Ovary (tissue), 7 donors: ENCODE measurements at regions not wholly inside any gene's neighbourhood (a gene's known extent, or its start where the extent isn't known, plus 50 kb on each side); places are given as distances from the start of the nearest gene placed in this dataset.

Experiments used
- DNase-seq, 5 donors: peaks; one replicate each; pipeline ENCODE4 v3.0.0-alpha.2; 2019 to 2020
- H3K27ac ChIP-seq, 2 donors: fragments of 200-600 bp; one replicate each; pipeline versions ENCODE4 v1.5.1 to v1.8.0; 2019 to 2022
- H3K27me3 ChIP-seq: fragments of 200-600 bp; one replicate; pipeline ENCODE4 v1.8.0; 2022
- H3K36me3 ChIP-seq: fragments of 200-600 bp; sonication (generic); one replicate; pipeline ENCODE4 v1.5.1; 2019
- H3K4me1 ChIP-seq: one replicate; pipeline ENCODE4 v1.8.1; 2013; ENCODE audit warnings: mild to moderate bottlenecking, moderate library complexity; ENCODE audit not compliant: insufficient read depth
- H3K4me3 ChIP-seq: fragments of 200-600 bp; sonication (generic); one replicate; pipeline ENCODE4 v1.5.1; 2017
- H3K9me3 ChIP-seq, 2 donors: fragments of 200-600 bp in 1 of 2; sonication (generic) in 1 of 2; one replicate each; pipeline versions ENCODE4 v1.5.1 to v1.8.1; 2013 to 2019; ENCODE audit warnings: mild to moderate bottlenecking in 1 of 2, moderate library complexity in 1 of 2
- CTCF ChIP-seq, 3 donors: fragments of 450-650 bp in 2 of 3; fragments of 200-600 bp in 1 of 3; IDR thresholded peaks; one replicate each; pipeline versions ENCODE4 v1.5.1 to v1.8.0; 2016 to 2022; ENCODE audit warnings: antibody characterized with exemption in 3 of 3, mild to moderate bottlenecking in 1 of 3
- EP300 ChIP-seq: sonication (generic); formaldehyde crosslinking; IDR thresholded peaks from one replicate; pipeline ENCODE4 v1.6.1; 2017; ENCODE audit warnings: antibody characterized with exemption
- POLR2A ChIP-seq: fragments of 450-650 bp; IDR thresholded peaks from one replicate; pipeline ENCODE4 v1.6.1; 2017; ENCODE audit warnings: antibody characterized with exemption, mild to moderate bottlenecking, moderate library complexity
- WGBS, 3 donors: extraction: QIAGEN DNeasy Blood & Tissue Kit in 1 of 3; methylation state at CpG; one replicate each; pipeline versions ENCODE4 v1.1.5 to v1.1.7; 2013 to 2017; 5-methylcytosine and 5-hydroxymethylcytosine counted together
- intact Hi-C, 4 donors: fragments of 100-400 bp; cut with DNase I; formaldehyde crosslinking; loops; one replicate each; pipeline versions ENCODE4 v1.11.0 to v1.15.1; 2022 to 2023
- donor health status: DM: no; HTN: no; CAD: no; lungs with moderate emphysema.
- donor health status: DM: no; HTN: no; CAD: no.
- donor health status: Bipolar disorder and iron deficiency.
- donor health status: DM: no; HTN: no; CAD: no.
- donor health status: DM: yes; HTN: yes; CAD: no.

- DNase-seq = no peak
- no peak for TF ChIP-seq EP300
- no peak for TF ChIP-seq CTCF (IDR thresholded peaks at IDR 0.05)
- no peak for TF ChIP-seq POLR2A
- WGBS, 3 donors = 25 to 35% (median 33%) methylated on average over 5 of the region's 5 CpGs
- Histone ChIP-seq H3K27ac (no peak overlapping the region), H3K27me3 (no peaks in the 10 kb centered on the region), H3K36me3 (no peaks in the 10 kb centered on the region), H3K4me3 (no peak overlapping the region), H3K4me1 (no peaks in the 10 kb centered on the region), H3K9me3 (no peaks in the 10 kb centered on the region)
- intact Hi-C loops = no loop called here
Measured at GRCh38 chr4:33072298-33073089, 2352.3 kb downstream of the PCDH7 start.

GRCh38 chr4:33073811-33074210, 2353.6 kb downstream of the PCDH7 start:
- Histone ChIP-seq H3K9me3 (no peaks in the 10 kb centered on the region), H3K4me1 (no peaks in the 10 kb centered on the region), H3K27ac (no peak overlapping the region), H3K27me3 (no peaks in the 10 kb centered on the region), H3K36me3 (no peaks in the 10 kb centered on the region), H3K4me3 (no peak overlapping the region)
- intact Hi-C loops = no loop called here
- TF ChIP-seq CTCF (IDR thresholded peaks at IDR 0.05) (no peak), EP300 (no peak), POLR2A (no peak)
- 28 to 45% (median 28%) methylated on average over 1 of the region's 1 CpG for WGBS, 3 donors
- DNase-seq = no peak

- no peak for TF ChIP-seq EP300
- no peak for TF ChIP-seq CTCF (IDR thresholded peaks at IDR 0.05)
- no peak for TF ChIP-seq POLR2A
- Histone ChIP-seq H3K27me3 (no peaks in the 10 kb centered on the region), H3K4me1 (no peaks in the 10 kb centered on the region), H3K27ac (no peak overlapping the region), H3K4me3 (no peak overlapping the region), H3K9me3 (no peaks in the 10 kb centered on the region), H3K36me3 (no peaks in the 10 kb centered on the region)
- intact Hi-C loops = no loop called here
- WGBS, 3 donors = 91 to 97% (median 95%) methylated on average over 2 of the region's 2 CpGs
- DNase-seq = no peak
Measured at GRCh38 chr4:33078145-33078544, 2358.0 kb downstream of the PCDH7 start.

GRCh38 chr4:33080275-33080674, 2360.1 kb downstream of the PCDH7 start:
- TF ChIP-seq POLR2A = no peak
- Histone ChIP-seq H3K9me3 (no peaks in the 10 kb centered on the region), H3K27ac (no peak overlapping the region), H3K36me3 (no peaks in the 10 kb centered on the region), H3K4me1 (no peaks in the 10 kb centered on the region), H3K4me3 (no peak overlapping the region), H3K27me3 (no peaks in the 10 kb centered on the region)
- WGBS, 3 donors = 61 to 68% (median 68%) methylated on average over 2 of the region's 2 CpGs
- intact Hi-C loops = no loop called here
- no peak for DNase-seq

- WGBS, 3 donors = 34 to 56% (median 49%) methylated on average over 2 of the region's 2 CpGs
- no peaks in the 10 kb centered on the region for H3K9me3 ChIP-seq
- TF ChIP-seq POLR2A = no peak
- no peak for TF ChIP-seq CTCF (IDR thresholded peaks at IDR 0.05)
- no peak for TF ChIP-seq EP300
- no peaks in the 10 kb centered on the region for H3K27me3 ChIP-seq
- no peak overlapping the region for H3K4me3 ChIP-seq
- DNase-seq = no peak
- no peaks in the 10 kb centered on the region for H3K4me1 ChIP-seq
- intact Hi-C loops = no loop called here
- H3K27ac ChIP-seq = no peak overlapping the region
- H3K36me3 ChIP-seq = no peaks in the 10 kb centered on the region
Measured at GRCh38 chr4:33085709-33086108, 2365.5 kb downstream of the PCDH7 start.
